GM23338 (cell line): ENCODE measurements at regions not wholly inside any gene's neighbourhood (a gene's known extent, or its start where the extent isn't known, plus 50 kb on each side); places are given as distances from the start of the nearest gene placed in this dataset. TPM values are rescaled to one million over a fixed set of nuclear protein-coding genes. Genes with fewer than 3 reads are reported as not detected.

Source experiments
- ATAC-seq: fragments of 200-7000 bp; cut with Tn5 transposase; 3 replicates; pipeline ENCODE4 v1.9.1; 2020
- DNase-seq: peaks from one replicate; pipeline ENCODE4 v3.0.0-alpha.2; 2015; ENCODE audit warnings: low spot score
- H2AFZ ChIP-seq: fragments of 200-600 bp; sonication (generic); 2 replicates; pipeline ENCODE4 v1.8.0; 2016; ENCODE audit warnings: antibody characterized with exemption, mild to moderate bottlenecking, moderate library complexity
- H3F3A ChIP-seq: fragments of 200-600 bp; sonication (generic); replicated peaks from 2 replicates; pipeline ENCODE4 v1.8.0; 2017; ENCODE audit warnings: antibody characterized with exemption, mixed run types, low read depth
- H3K27ac ChIP-seq: fragments of 200-600 bp; sonication (generic); 2 replicates; pipeline ENCODE4 v1.6.1; 2016; ENCODE audit warnings: low read depth
- H3K27me3 ChIP-seq: fragments of 200-600 bp; sonication (generic); 2 replicates; pipeline ENCODE4 v1.8.0; 2016; ENCODE audit warnings: mild to moderate bottlenecking, mixed run types, moderate library complexity; ENCODE audit not compliant: insufficient read depth
- H3K36me3 ChIP-seq: fragments of 200-600 bp; sonication (generic); 2 replicates; pipeline ENCODE4 v1.8.0; 2016; ENCODE audit warnings: mild to moderate bottlenecking; ENCODE audit not compliant: insufficient read depth
- H3K4me1 ChIP-seq: fragments of 200-600 bp; sonication (generic); 2 replicates; pipeline ENCODE4 v1.8.0; 2016; ENCODE audit warnings: mild to moderate bottlenecking, moderate library complexity; ENCODE audit not compliant: insufficient read depth
- H3K4me2 ChIP-seq: fragments of 200-600 bp; sonication (generic); 2 replicates; pipeline ENCODE4 v1.7.1; 2017; ENCODE audit warnings: mixed run types
- H3K4me3 ChIP-seq: fragments of 200-600 bp; sonication (generic); 2 replicates; pipeline ENCODE4 v1.6.1; 2016; ENCODE audit warnings: mixed run types
- H3K79me2 ChIP-seq: fragments of 200-600 bp; sonication (generic); replicated peaks from 2 replicates; pipeline ENCODE4 v1.8.0; 2017; ENCODE audit warnings: mild to moderate bottlenecking; ENCODE audit not compliant: insufficient read depth
- H3K9me2 ChIP-seq: fragments of 200-600 bp; sonication (generic); 2 replicates; pipeline ENCODE4 v1.8.0; 2017; ENCODE audit not compliant: insufficient read depth
- H4K20me1 ChIP-seq: fragments of 200-600 bp; sonication (generic); replicated peaks from 2 replicates; pipeline ENCODE4 v1.8.0; 2017; ENCODE audit warnings: mild to moderate bottlenecking; ENCODE audit not compliant: insufficient read depth
- H3K27ac Mint-ChIP-seq: 2 replicates; pipeline ENCODE4 v1.8.0; 2020; ENCODE audit warnings: inconsistent platforms, mild to moderate bottlenecking, moderate library complexity, mixed read lengths
- H3K27me3 Mint-ChIP-seq: 3 replicates; pipeline ENCODE4 v1.8.0; 2022; ENCODE audit warnings: low read depth, mild to moderate bottlenecking, moderate library complexity, mixed read lengths, inconsistent platforms; ENCODE audit not compliant: insufficient read depth, poor library complexity
- H3K36me3 Mint-ChIP-seq: 3 replicates; pipeline ENCODE4 v1.8.0; 2021; ENCODE audit warnings: low read depth, mild to moderate bottlenecking, inconsistent platforms, moderate library complexity, mixed read lengths
- H3K4me1 Mint-ChIP-seq: 3 replicates; pipeline ENCODE4 v1.8.0; 2020; ENCODE audit warnings: mild to moderate bottlenecking, inconsistent platforms, mixed read lengths
- H3K4me3 Mint-ChIP-seq: 3 replicates; pipeline ENCODE4 v1.8.0; 2021; ENCODE audit warnings: moderate library complexity, mild to moderate bottlenecking, inconsistent platforms, mixed read lengths
- H3K9me3 Mint-ChIP-seq: 3 replicates; pipeline ENCODE4 v1.8.0; 2020; ENCODE audit warnings: moderate library complexity, mild to moderate bottlenecking, inconsistent platforms, mixed read lengths
- EZH2 ChIP-seq: fragments of 200-600 bp; sonication (generic); IDR thresholded peaks from one replicate; pipeline ENCODE4 v1.8.0; 2017; ENCODE audit warnings: antibody characterized with exemption, mild to moderate bottlenecking, low read depth; ENCODE audit not compliant: unreplicated experiment
- small RNA-seq: library from RNA; depleted of rRNA; stranded (forward); fragments of <200 nt; gene quantifications from one replicate; pipeline ENCODE3, GENCODE V24; 2014; ENCODE audit warnings: low replicate concordance

GRCh38 chr7:39898867-39899266 is 51.2 kb upstream of the CDK13 start:
- Histone ChIP-seq H3K27me3 (no peaks in the 10 kb centered on the region), H3K79me2 (no peaks in the 10 kb centered on the region), H3K9me2 (no peaks in the 10 kb centered on the region; the same call in 1 of the 2 replicates), H3K4me1 (no peaks in the 10 kb centered on the region), H3F3A (no peaks in the 10 kb centered on the region), H3K4me3 (no peak overlapping the region), H4K20me1 (no peaks in the 10 kb centered on the region), H3K4me2 (no peak overlapping the region), H2AFZ (no peak overlapping the region), H3K36me3 (no peaks in the 10 kb centered on the region), H3K27ac (no peak overlapping the region)
- no peak for ATAC-seq
- no peak for TF ChIP-seq EZH2
- H3K27ac Mint-ChIP-seq: no peak overlapping the region
- H3K36me3 Mint-ChIP-seq: no peaks in the 10 kb centered on the region
- H3K9me3 Mint-ChIP-seq: no peaks in the 10 kb centered on the region; the same call in 2 of the 3 replicates
- no peaks in the 10 kb centered on the region for H3K27me3 Mint-ChIP-seq
- H3K4me3 Mint-ChIP-seq: no peak overlapping the region
- H3K4me1 Mint-ChIP-seq: no peaks in the 10 kb centered on the region
- no peak for DNase-seq

Small RNAs in the stretch of these regions (small RNA-seq; reads per million reads assigned to genes)
- gene RN7SL496P: not detected
- gene RNU6-719P: not detected
